SK-N-SH (cell line): ENCODE measurements at regions not wholly inside any gene's neighbourhood (a gene's known extent, or its start where the extent isn't known, plus 50 kb on each side); places are given as distances from the start of the nearest gene placed in this dataset.

Experiments used
- MXI1 ChIP-seq: IDR thresholded peaks from 2 replicates; pipeline ENCODE4 v1.6.1; 2012; ENCODE audit warnings: mild to moderate bottlenecking, low read depth, low read length, improper control_type of control experiment
- SMC3 ChIP-seq: IDR thresholded peaks from 2 replicates; pipeline ENCODE4 v1.6.1; 2012; ENCODE audit warnings: low read depth, low read length, improper control_type of control experiment

DNA sequence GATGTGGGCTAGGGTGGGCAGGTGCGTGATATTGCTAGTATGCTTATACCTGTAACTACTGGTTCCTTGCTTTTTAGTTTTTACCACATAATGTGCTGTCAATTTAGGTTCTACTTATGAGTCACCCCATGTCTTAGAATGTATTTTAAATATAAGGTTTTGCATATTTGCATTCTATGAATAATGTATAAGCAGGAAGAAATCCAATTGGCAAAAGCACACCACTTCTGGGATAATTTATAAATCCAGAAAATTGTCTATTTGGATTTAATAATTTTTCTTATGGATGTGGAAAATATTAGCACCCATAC lies 421.6 kb downstream of the PCDH7 start:
- TF ChIP-seq SMC3, result no peak
- no peak for TF ChIP-seq MXI1
